Activated T-cell treated with anti-CD3 and anti-CD28 coated beads for 1 hour (primary cell): ENCODE measurements at regions not wholly inside any gene's neighbourhood (a gene's known extent, or its start where the extent isn't known, plus 50 kb on each side); places are given as distances from the start of the nearest gene placed in this dataset.
A peak's percentile ranks its signal among the peaks of the same experiment; 100 is the strongest.

Experiments used
- DNase-seq: peaks from one replicate; pipeline ENCODE4 v3.0.0-alpha.2; 2020; ENCODE audit warnings: low read depth

- no peak for DNase-seq
Measured at GRCh38 chr7:35448486-35448885, 194.6 kb upstream of the TBX20 start.

GRCh38 chr7:35446091-35446490 is 192.2 kb upstream of the TBX20 start:
- no peak for DNase-seq

- DNase-seq: no peak
Measured at GRCh38 chr7:35437619-35438275, 183.8 kb upstream of the TBX20 start.

- DNase-seq: no peak
Measured at GRCh38 chr7:35436452-35436851, 182.6 kb upstream of the TBX20 start.

GRCh38 chr7:35430547-35431153 is 176.8 kb upstream of the TBX20 start:
- no peak for DNase-seq

GRCh38 chr7:35424869-35425495 is 171.1 kb upstream of the TBX20 start:
- DNase-seq: peak; percentile 38

- no peak for DNase-seq
Measured at GRCh38 chr7:35424440-35424839, 170.5 kb upstream of the TBX20 start.

- no peak for DNase-seq
Measured at GRCh38 chr7:35422715-35423114, 168.8 kb upstream of the TBX20 start.

- no peak for DNase-seq
Measured at GRCh38 chr7:35420656-35421055, 166.8 kb upstream of the TBX20 start.

- DNase-seq: no peak
Measured at GRCh38 chr7:35419391-35419755, 165.5 kb upstream of the TBX20 start.

GRCh38 chr7:35418716-35419390 is 165.0 kb upstream of the TBX20 start:
- DNase-seq: no peak

- no peak for DNase-seq
Measured at GRCh38 chr7:35416568-35416967, 162.7 kb upstream of the TBX20 start.

- DNase-seq: no peak
Measured at GRCh38 chr7:35415411-35415822, 161.5 kb upstream of the TBX20 start.

- no peak for DNase-seq
Measured at GRCh38 chr7:35411331-35411730, 157.4 kb upstream of the TBX20 start.

- DNase-seq: no peak
Measured at GRCh38 chr7:35405461-35405860, 151.6 kb upstream of the TBX20 start.

GRCh38 chr7:35401217-35401879 is 147.4 kb upstream of the TBX20 start:
- DNase-seq: no peak

- no peak for DNase-seq
Measured at GRCh38 chr7:35399840-35400239, 145.9 kb upstream of the TBX20 start.

- DNase-seq: no peak
Measured at GRCh38 chr7:35399216-35399615, 145.3 kb upstream of the TBX20 start.

GRCh38 chr7:35398518-35398917 is 144.6 kb upstream of the TBX20 start:
- DNase-seq: no peak

- no peak for DNase-seq
Measured at GRCh38 chr7:35390146-35390545, 136.2 kb upstream of the TBX20 start.

- no peak for DNase-seq
Measured at GRCh38 chr7:35389636-35390035, 135.7 kb upstream of the TBX20 start.
